Choroid plexus epithelial cell (primary cell): ENCODE measurements at regions not wholly inside any gene's neighbourhood (a gene's known extent, or its start where the extent isn't known, plus 50 kb on each side); places are given as distances from the start of the nearest gene placed in this dataset.

Experiments used
- DNase-seq: peaks from one replicate; pipeline ENCODE4 v3.0.0-alpha.2; 2010; ENCODE audit warnings: low read depth
- H3K4me3 ChIP-seq: 2 replicates; pipeline ENCODE4 v1.5.1; 2011; ENCODE audit warnings: low read depth, mild to moderate bottlenecking, control low read depth, low read length, moderate library complexity
- TF ChIP-seq, protein P1 (sequence below): conservative IDR thresholded peaks from 2 replicates; pipeline ENCODE4 v1.5.1; 2011; ENCODE audit warnings: low read depth, mild to moderate bottlenecking, control low read depth, inconsistent platforms, low read length, moderate library complexity

DNA sequence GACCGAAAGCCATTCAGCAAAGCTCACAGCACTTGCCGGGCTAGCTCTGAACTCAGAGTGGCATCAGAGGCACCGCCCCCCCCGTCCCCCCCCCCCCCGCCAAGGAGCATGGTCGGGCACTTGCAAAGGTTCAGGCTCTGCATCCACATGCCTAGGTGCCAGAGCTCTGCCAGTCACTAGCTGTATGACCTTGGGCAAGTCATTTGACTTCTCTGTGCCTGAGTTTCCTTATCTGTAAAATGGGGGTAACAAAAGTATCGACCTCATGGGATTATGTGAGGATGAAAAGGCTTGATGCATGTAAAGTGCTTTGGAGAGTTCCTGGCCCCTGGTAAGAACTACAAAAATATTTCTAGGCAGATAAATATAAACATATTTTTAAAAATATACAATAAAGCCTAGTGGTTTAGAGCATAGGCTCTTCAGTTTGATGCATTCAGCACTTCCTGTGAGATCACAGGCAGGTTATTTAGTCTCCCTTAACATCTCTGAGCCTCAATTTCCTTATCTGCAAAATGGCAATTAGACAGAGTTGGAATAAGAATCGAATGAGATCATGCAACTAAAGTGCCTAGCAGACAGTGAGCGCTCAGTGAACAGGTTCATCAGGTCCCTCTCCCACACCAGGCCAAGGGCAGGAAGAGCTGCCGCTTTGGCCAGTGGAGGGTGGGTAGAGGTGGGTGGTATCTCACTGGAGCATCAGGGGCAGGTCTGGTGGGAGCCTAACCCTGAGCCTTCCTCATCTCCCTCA lies 117.2 kb downstream of the CYLD start:
- TF ChIP-seq, protein P1, sequence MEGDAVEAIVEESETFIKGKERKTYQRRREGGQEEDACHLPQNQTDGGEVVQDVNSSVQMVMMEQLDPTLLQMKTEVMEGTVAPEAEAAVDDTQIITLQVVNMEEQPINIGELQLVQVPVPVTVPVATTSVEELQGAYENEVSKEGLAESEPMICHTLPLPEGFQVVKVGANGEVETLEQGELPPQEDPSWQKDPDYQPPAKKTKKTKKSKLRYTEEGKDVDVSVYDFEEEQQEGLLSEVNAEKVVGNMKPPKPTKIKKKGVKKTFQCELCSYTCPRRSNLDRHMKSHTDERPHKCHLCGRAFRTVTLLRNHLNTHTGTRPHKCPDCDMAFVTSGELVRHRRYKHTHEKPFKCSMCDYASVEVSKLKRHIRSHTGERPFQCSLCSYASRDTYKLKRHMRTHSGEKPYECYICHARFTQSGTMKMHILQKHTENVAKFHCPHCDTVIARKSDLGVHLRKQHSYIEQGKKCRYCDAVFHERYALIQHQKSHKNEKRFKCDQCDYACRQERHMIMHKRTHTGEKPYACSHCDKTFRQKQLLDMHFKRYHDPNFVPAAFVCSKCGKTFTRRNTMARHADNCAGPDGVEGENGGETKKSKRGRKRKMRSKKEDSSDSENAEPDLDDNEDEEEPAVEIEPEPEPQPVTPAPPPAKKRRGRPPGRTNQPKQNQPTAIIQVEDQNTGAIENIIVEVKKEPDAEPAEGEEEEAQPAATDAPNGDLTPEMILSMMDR: no peak
- no peak overlapping the region for H3K4me3 ChIP-seq
- DNase-seq: no peak

DNA sequence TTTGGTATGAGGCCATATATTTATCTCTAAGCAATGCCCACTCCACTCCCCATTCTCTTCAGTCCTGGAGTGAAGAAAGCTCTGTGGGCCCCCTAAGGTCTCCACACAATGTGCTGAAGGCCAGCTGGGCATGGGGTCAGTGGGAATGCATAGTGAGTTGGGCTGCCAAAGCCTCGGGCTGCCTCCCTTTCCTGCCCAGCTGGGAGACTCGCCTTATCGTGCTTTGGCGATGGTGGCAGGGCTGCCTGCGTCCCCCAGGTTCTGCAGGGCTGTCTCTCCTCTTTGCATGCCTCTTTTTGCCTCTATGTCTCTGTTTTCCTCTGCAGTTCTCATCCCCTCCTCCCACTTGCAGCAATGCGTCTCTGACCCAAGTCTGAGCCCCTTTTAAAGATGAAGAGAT lies 116.5 kb downstream of the CYLD start:
- H3K4me3 ChIP-seq: no peak overlapping the region
- TF ChIP-seq, protein P1: no peak
- no peak for DNase-seq

DNA sequence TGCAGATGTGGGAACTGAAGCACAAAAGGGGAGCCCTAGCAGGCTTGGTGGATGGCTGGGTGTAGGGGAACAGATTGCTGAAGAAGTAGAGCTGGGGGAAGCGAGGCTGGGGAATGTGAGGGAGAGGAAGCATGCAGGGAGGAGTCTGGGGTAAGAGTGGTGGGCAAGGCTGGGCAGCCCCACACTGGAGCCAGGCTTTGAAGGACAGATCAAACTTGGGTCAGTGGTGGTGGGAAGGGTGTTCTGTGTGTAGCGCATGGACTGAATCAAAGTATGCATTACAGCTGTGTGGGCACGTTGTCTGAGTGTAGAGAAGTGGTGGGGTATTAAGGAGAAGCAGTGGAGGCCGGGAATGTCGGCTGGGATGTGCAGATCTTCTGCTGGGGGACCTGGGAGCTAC lies 116.0 kb downstream of the CYLD start:
- TF ChIP-seq, protein P1: no peak
- H3K4me3 ChIP-seq: no peak overlapping the region

DNA sequence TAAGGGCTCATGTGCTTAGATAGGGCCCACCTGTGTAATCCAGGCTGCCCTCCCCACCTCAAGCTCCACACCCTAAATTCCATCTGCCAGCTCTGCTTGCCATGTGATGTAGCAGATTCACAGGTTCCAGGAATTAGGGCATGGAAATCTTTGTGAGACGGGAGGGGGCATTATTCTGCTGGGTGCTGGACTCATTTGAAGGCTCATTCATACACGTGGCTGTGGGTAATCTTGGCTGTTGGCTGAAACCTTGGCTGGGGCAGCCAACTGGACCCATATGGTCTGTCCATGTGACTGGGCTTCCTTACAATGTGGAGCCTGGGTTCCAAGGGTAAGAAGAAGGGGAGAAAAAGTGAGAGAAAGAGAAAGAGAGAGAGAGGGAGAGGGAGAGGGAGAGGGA lies 115.1 kb downstream of the CYLD start:
- no peak overlapping the region for H3K4me3 ChIP-seq
- DNase-seq: no peak
- TF ChIP-seq, protein P1: no peak

More for the DNA sequence above, 116.0 kb downstream of the CYLD start:
- no peak for DNase-seq

DNA sequence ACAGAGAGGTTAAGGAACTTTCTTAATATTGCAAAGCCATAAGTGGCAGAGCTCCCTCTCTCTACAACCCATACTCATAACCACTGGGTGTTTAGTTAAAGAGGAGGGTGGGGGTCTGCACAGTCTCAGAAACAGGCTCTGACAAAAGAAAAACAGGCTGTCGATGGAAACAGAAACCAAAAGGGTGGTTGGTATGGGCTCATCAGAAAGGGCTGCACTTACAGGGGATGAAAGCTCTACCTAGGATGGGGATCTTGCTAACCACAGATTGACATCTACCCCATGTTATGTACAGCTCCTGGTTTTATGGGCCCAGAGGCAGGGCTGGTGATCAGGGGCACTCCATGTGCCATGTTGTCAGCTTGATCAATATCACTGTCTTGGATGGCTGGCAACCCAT lies 111.4 kb downstream of the CYLD start:
- H3K4me3 ChIP-seq: no peak overlapping the region
- no peak for DNase-seq
- TF ChIP-seq, protein P1: no peak
